ENCODE measurements at regions not wholly inside any gene's neighbourhood (a gene's known extent, or its start where the extent isn't known, plus 50 kb on each side); places are given as distances from the start of the nearest gene placed in this dataset.

DNA sequence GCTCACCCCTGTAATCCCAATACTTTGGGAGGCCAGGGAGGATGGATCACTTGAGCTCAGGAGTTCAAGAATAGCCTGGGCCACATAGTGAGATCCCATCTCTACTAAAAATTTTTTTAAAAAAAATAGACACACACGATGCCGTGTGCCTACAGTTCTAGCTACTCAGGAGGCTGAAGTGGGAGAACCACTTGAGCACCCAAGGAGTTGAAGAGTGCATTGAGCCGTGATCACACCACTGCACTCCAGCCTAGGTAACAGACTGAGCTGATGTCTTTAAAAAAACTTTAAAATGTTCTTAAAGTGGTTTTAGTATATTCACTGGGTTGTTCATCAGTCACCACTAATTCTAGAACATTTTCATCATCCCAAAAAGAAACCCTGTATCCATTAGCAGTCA lies 51.9 kb upstream of the RNF38 start:
- TF ChIP-seq, protein P1, sequence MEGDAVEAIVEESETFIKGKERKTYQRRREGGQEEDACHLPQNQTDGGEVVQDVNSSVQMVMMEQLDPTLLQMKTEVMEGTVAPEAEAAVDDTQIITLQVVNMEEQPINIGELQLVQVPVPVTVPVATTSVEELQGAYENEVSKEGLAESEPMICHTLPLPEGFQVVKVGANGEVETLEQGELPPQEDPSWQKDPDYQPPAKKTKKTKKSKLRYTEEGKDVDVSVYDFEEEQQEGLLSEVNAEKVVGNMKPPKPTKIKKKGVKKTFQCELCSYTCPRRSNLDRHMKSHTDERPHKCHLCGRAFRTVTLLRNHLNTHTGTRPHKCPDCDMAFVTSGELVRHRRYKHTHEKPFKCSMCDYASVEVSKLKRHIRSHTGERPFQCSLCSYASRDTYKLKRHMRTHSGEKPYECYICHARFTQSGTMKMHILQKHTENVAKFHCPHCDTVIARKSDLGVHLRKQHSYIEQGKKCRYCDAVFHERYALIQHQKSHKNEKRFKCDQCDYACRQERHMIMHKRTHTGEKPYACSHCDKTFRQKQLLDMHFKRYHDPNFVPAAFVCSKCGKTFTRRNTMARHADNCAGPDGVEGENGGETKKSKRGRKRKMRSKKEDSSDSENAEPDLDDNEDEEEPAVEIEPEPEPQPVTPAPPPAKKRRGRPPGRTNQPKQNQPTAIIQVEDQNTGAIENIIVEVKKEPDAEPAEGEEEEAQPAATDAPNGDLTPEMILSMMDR (IDR thresholded peaks at IDR 0.05) = no peak
- no peak for TF ChIP-seq EZH2 (IDR thresholded peaks at IDR 0.05; ENCODE audit: borderline replicate concordance, insufficient read depth, low read depth, low read length, poor library complexity, severe bottlenecking)
